Anterior cingulate cortex (tissue), 58 donors: ENCODE measurements at regions not wholly inside any gene's neighbourhood (a gene's known extent, or its start where the extent isn't known, plus 50 kb on each side); places are given as distances from the start of the nearest gene placed in this dataset.

ENCODE experiments used
- DNase-seq, 58 donors: peaks; one replicate each; lab custom pipeline; 2025; lab: John Stamatoyannopoulos, UW

- no peak for DNase-seq
Observed at GRCh38 chr14:34222122-34222521, 239.9 kb downstream of the SPTSSA start.

DNA sequence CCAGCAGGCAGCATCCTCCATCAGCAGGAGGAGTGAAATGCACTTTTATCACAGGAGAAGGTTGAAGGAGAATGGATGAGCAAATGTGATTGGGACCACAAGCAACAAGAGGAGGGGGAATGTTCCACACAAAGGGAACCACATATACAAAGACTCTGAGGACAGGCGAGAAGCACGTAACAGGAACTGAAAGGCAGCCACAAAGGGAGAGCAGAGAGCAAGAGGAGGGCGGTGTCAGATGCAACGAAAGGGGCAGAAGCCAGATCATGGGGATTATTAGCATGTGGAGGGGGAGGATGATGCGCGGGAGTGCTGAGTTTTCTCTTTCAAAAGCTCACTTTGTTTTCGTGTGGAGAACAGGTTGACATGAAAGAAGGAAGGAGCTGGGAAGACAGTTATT lies 241.1 kb downstream of the SPTSSA start:
- DNase-seq, result no peak

GRCh38 chr14:34220378-34220706 lies 241.7 kb downstream of the SPTSSA start:
- DNase-seq, result no peak

DNA sequence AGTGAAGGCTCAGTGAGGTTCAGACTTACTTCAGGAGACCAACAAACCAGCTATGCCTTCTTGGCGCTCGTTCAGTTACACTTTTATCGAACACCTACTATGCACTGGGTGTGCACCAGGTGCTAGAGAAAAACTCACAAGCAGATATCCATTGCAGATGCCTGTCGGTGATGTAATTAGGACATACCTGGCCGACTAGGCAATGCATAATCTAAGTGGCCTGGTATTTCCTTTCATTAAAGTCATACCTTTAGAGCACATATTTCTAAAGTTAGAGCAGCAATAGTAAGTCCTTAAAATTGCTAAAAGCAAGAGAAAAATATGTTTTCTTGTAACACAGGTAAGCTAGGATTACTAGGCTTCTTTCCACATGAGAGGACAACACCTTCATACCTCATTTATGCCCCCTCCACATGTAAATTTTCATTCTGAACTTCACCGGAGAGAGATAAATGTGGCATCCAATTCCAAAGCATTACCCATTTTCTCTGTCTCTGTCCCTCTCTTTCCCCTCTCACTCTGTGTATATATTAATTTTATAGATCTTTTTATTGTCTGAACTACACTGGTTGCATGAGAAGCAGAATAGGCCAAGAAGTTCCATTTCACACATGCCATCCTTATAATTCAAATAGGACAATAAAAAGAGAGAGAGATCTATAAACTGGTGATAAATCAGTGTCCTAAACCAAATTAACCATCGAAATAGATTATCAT lies 242.2 kb downstream of the SPTSSA start:
- DNase-seq, result no peak

GRCh38 chr14:34218881-34219280 lies 243.2 kb downstream of the SPTSSA start:
- DNase-seq, result no peak

GRCh38 chr14:34214961-34215360 lies 247.1 kb downstream of the SPTSSA start:
- no peak for DNase-seq

DNA sequence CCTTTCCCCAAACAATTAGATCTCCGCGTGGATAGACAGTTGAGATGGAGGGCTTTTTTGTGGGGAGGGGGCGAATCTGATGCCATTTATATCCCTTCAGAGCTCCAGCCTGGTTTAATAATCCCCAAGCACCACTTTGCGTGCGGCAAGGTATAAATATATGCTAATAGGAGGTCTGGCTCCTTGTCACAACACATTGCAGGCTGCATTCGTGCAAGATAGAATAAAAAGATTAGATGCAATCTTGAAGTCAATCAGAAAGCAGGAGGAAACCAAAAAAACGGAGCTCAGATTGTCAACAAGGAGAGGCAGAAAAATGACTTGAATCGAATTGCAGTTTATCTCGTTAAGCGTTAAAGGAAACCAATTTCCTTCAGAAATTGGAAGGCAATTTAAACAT lies 248.7 kb downstream of the SPTSSA start:
- DNase-seq, result no peak

- no peak for DNase-seq
Observed at GRCh38 chr14:34212172-34212929, 249.7 kb downstream of the SPTSSA start.

GRCh38 chr14:34211732-34212131 lies 250.3 kb downstream of the SPTSSA start:
- DNase-seq, result no peak

- no peak for DNase-seq
Observed at GRCh38 chr14:34208532-34208931, 253.5 kb downstream of the SPTSSA start.

DNA sequence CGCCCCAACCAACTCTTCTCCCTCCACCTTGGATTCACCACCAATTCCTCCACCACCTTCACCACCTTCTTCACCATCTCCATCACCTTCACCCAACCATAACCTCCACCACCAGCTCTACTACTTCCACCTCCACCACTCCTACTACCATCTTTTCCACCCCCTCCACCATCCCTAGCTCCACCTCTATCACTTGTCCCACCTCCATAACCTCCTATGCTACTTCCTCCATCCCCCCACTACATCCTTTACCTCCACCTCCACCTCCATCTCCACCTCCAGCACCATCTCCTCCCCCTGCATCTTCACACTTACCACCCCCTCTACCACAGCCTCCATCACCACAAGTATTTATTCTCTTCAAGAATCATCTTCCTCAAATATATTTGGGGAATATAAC lies 254.9 kb upstream of the EGLN3 start:
- DNase-seq, result no peak

GRCh38 chr14:34204774-34205173 lies 253.9 kb upstream of the EGLN3 start:
- no peak for DNase-seq

GRCh38 chr14:34203251-34203722 lies 252.4 kb upstream of the EGLN3 start:
- DNase-seq, result no peak

GRCh38 chr14:34201909-34202637 lies 251.2 kb upstream of the EGLN3 start:
- DNase-seq, result no peak

DNA sequence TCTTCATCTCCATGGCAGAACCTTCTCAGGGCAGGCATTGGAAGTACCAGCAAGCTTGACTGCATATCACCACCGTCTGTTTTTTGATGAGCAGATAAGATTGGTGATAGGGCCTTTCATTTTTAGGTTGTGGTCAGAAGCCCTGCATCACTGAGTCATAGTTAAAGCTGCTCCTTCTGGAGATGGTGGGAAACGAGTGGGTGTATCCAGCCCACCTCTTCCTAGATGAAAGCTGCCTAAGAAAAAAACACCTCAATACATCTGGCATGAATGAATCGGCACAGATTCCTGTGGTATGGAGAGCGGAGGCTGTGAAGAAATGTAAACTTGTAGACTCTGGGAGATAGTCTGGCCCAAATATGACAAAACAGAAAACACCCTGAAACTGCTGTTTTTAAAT lies 248.7 kb upstream of the EGLN3 start:
- DNase-seq, result peak in 1 of 58 donors; percentile 34

- DNase-seq, result no peak
Observed at GRCh38 chr14:34198096-34198495, 247.2 kb upstream of the EGLN3 start.

- DNase-seq, result no peak
Observed at GRCh38 chr14:34195964-34196363, 245.1 kb upstream of the EGLN3 start.

GRCh38 chr14:34190717-34191116 lies 239.8 kb upstream of the EGLN3 start:
- no peak for DNase-seq

- no peak for DNase-seq
Observed at GRCh38 chr14:34189866-34190265, 239.0 kb upstream of the EGLN3 start.

DNA sequence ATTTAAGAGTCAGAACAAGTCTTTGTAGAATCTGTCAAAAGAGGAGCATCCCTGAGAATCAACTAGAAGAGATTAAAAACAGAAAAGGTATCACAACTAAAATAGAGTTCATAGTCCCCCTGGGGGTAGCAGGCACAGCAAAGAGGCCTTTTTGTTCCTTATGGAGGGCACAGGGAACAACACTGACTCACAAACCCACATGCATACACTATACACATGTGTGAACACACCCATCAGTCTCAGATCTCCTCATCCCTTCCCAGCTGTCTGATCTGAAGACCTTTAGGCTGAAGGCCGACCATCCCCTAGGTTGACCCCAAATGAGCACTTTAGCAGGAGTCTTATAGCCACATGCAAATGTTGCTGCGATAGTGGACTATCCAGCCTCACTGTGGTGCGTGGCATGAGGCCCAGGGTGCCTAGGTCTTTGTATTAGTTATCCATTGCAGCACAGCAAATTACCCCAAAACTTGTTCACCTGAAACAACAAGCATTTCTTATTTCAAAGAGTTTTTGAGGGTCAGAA lies 236.7 kb upstream of the EGLN3 start:
- DNase-seq, result no peak

DNA sequence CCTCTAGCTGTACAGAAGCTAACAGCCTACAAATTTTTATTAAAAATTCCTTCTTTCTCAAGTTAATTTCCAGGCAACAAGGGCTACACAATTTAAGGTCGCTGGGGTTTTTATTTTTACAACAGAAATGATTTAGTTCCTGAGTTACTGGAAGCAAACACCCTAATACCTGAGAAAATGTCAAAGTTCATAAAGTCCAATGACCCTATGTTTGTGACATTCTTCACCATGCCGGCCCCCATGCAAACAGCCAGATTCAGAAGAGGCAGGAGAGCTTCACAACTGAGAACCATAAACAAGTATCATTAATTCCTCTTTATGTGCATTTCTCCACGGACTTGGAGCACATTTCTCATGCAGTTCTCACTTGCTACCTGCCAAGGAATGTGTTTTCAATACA lies 236.2 kb upstream of the EGLN3 start:
- no peak for DNase-seq
